ENCODE measurements at regions not wholly inside any gene's neighbourhood (a gene's known extent, or its start where the extent isn't known, plus 50 kb on each side); places are given as distances from the start of the nearest gene placed in this dataset.
"Not testable (repeated sequence)": the region's sequence is repeated elsewhere in the genome, so short reads cannot be mapped to it uniquely, and the experiment has no call there.

DNA sequence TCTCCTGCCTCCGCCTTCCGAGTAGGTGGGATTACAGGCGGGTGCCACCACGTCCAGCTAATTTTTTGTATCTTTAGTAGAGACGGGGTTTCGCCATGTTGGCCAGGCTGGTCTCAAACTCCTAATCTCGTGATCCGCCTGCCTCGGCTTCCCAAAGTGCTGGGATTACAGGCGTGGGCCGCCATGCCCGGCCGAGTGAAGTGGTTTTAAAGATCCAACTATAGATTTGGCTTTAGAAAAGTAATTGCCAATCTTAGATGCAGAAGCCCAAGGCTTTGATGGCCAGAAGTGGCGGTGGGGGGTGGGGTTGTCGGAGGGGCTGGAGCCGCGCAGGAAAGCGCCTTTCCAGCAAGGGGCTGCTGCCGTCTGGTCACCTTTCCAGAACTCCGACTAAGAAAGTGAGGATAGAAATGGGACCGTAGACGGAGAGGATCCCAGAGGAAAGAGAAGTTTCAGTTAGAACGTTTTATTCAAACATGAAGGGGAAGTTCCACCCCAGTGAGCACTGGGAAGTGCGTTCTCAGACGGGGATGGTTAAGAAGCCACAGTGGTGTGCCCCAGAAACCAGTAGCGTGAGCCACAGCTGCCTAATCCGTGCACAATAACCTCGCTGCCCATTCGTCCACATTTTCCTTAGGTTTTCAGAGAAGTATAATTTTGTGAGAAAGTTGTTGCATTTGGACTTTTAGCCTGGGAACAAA is 69.7 kb downstream of the DLL1 start:
- DNase-seq (ENCODE audit: extremely low read depth, low read depth, low spot score), result no peak

GRCh38 chr6:170213637-170214018 is 77.2 kb downstream of the DLL1 start:
- DNase-seq (ENCODE audit: extremely low read depth, low read depth, low spot score), result not testable (repeated sequence)

- DNase-seq (ENCODE audit: extremely low read depth, low read depth, low spot score), result no peak
These were observed 77.8 kb downstream of the DLL1 start for GRCh38 chr6:170212956-170213636.

GRCh38 chr6:170212051-170212756 is 78.7 kb downstream of the DLL1 start:
- DNase-seq (ENCODE audit: extremely low read depth, low read depth, low spot score), result no peak

GRCh38 chr6:170211404-170212025 is 79.4 kb downstream of the DLL1 start:
- DNase-seq (ENCODE audit: extremely low read depth, low read depth, low spot score), result no peak

DNA sequence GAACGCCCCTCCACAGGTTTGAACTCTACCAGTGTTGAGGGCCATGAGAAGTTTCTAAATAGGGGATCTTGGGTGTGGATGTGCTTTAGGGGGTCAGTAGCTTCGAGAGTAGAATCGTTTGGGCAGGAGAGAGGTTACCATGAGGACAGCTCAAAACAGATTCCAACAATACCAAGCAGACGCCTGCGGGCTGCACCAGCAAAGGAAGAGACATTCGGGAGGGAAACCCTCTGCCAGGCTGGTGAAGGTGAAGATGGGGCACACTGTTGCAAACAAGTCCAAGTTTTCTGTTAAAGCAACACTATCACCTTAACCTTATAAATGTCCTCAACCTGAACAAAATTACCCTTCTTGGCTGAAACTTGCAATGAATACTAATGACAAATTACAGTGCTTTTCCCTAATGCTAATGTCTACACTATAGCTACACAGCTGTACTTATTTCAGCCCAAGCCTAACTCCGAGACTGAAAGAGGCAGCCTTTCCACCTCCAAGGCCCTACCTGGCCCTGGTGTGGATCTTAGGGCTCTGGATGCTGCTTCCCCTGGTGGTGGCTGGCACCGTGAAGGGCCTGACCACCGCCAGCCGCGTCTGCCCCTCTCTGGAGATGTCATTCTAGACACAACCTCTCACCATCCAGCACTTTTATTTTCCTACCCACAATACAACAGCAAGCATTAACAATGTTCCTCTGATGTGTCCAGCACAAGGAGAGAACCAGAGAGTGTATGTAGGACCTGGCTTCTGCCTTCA is 80.1 kb downstream of the DLL1 start:
- DNase-seq (ENCODE audit: extremely low read depth, low read depth, low spot score), result no peak

GRCh38 chr6:170210026-170210390 is 80.9 kb downstream of the DLL1 start:
- no peak for DNase-seq (ENCODE audit: extremely low read depth, low read depth, low spot score)

GRCh38 chr6:170209354-170210025 is 81.4 kb downstream of the DLL1 start:
- DNase-seq (ENCODE audit: extremely low read depth, low read depth, low spot score), result no peak

- DNase-seq (ENCODE audit: extremely low read depth, low read depth, low spot score), result no peak
These were observed 82.1 kb downstream of the DLL1 start for GRCh38 chr6:170208651-170209353.

- no peak for DNase-seq (ENCODE audit: extremely low read depth, low read depth, low spot score)
These were observed 82.7 kb downstream of the DLL1 start for GRCh38 chr6:170208182-170208601.

DNA sequence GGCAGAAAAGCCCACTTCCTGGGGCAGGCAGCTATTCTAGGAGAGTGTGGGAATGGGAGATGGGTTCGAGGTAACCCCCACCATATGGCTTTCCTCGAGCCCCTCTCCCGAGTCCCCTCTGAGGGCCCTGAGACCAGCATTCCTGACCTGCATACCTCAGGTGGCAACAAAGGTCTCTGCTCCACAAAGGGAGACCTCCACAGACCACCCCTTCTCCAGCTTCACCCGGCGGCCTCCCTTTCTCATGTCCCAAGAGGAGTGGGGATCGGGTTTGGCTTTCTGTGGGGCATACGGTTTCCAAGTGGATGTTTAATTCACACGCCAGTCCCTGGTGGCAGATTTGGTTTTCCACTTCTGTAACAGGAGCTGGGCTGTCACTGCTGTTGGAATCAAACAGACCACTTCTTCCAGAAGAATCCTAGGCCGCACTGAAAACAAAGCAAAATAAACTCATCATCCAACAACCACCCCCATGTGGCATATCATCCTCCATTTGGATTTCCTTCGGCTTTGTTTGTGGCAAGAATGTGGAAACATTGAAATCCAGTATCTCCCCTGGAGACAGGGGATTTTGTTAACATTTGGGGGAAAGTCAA is 83.2 kb downstream of the DLL1 start:
- DNase-seq (ENCODE audit: extremely low read depth, low read depth, low spot score), result no peak

- no peak for DNase-seq (ENCODE audit: extremely low read depth, low read depth, low spot score)
These were observed 83.9 kb downstream of the DLL1 start for GRCh38 chr6:170206851-170207431.

GRCh38 chr6:170206317-170206621 is 84.6 kb downstream of the DLL1 start:
- no peak for DNase-seq (ENCODE audit: extremely low read depth, low read depth, low spot score)

DNA sequence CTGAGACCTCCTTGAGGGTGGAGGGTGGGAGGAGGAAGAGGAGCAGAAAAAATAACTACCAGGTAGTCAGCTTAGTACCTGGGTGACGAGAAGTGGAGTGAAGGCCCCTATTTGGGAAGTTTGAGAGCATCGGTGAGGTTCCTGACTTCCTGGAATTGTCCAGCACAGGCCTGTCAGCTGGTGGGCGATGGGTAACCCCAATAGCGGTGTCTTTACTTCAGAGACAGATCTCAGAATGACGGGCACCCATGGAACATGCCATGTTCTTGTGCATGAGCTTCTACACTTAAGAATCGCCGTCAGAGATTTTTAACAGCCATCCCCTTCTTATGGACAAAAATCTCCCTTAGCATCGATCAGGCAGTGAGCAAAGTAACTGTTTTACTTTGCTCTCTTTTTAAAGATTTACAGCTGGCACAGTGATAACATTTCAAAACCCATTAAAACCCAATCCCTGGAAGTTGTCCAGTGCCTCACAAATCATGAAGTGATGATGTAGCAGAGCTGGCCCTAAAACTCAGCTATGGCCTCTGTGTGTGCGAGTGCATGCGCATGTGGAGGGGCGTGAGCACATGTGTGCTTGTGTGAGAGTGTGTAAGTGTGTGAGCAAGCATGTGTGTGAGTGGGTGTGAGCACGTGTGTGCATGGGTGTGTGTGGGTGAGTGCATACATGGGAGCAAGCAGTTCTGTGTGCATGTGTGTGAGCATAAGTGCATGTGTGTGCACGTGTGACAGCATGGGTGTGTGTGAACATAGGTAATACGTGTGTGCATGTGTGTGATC is 85.2 kb downstream of the DLL1 start:
- no peak for DNase-seq (ENCODE audit: extremely low read depth, low read depth, low spot score)

DNA sequence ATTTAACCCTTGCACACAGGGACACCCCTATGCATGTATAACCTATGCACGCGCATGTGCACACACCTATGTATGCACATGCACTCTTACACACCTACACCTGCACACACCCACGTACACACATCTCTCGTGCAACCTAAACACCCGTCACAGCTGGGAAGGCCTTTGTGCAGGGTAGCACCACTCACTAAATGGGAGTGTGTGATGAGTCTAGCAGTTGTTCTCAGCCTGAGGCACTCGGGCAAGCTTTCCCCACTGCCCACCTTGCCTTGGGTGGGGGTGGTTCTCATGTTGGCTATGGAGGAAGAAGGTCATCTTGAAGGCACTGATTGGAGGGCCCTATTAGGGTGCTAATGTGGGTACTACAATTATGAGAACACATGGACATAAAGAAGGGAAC is 85.8 kb downstream of the DLL1 start:
- DNase-seq (ENCODE audit: extremely low read depth, low read depth, low spot score), result no peak

DNA sequence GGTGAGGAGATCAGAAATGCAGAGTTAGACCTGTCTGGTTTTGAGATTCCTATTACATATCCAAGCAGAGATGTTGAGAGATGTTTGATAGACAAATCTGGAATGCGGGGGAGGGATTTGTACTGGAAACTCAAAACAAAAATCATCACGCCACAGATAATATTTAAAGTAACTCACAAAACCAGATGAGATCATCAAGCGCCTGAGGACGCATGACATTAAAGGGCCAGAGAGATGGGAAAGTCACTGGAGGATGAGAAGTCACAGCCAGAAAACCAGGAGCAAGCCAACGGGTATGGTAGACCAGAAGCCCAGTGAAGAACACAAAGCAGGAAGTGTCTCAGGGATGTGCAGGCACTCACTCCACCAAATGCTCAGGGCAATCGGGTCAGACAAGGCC is 87.7 kb downstream of the DLL1 start:
- DNase-seq (ENCODE audit: extremely low read depth, low read depth, low spot score), result no peak

GRCh38 chr6:170202416-170203135 is 88.3 kb downstream of the DLL1 start:
- DNase-seq (ENCODE audit: extremely low read depth, low read depth, low spot score), result no peak

DNA sequence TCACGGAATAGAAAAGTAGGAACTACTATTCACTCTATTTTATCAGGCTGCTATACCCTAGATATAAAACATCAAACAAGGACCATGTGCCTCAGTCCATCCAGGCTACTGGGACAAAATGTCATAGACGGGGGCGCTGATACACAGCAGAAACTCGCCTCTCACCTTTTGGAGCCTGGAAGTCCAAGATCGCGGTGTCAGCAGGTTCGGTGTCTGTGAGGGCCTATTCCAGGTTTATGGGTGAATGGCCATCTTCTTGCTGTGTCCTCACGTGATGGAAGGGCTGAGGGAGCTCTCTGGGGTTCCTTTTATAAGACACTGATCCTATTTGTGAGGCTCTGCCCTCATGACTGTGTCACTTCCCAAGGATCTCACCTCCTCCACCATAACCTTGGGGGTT is 89.5 kb downstream of the DLL1 start:
- DNase-seq (ENCODE audit: extremely low read depth, low read depth, low spot score), result no peak

All from glomerular endothelial cell (primary cell).